Tibial nerve (tissue), 4 donors: ENCODE measurements at regions not wholly inside any gene's neighbourhood (a gene's known extent, or its start where the extent isn't known, plus 50 kb on each side); places are given as distances from the start of the nearest gene placed in this dataset.

Experiments
- DNase-seq, 2 donors: peaks; one replicate each; pipeline ENCODE4 v3.0.0-alpha.2; 2019; ENCODE audit warnings: low spot score in 2 of 2
- H3K27ac ChIP-seq, 4 donors: fragments of 200-600 bp; sonication (generic) in 3 of 4; one replicate each; pipeline ENCODE4 v1.5.1; 2017 to 2019; ENCODE audit warnings: mild to moderate bottlenecking in 1 of 4
- H3K27me3 ChIP-seq, 2 donors: fragments of 200-600 bp; sonication (generic) in 1 of 2; one replicate each; pipeline versions ENCODE4 v1.5.1 to v1.6.0; 2017 to 2019
- H3K36me3 ChIP-seq, 3 donors: fragments of 200-600 bp; sonication (generic); one replicate each; pipeline ENCODE4 v1.5.1; 2018 to 2019
- H3K4me1 ChIP-seq, 4 donors: fragments of 200-600 bp; sonication (generic) in 3 of 4; one replicate each; pipeline ENCODE4 v1.5.1; 2017 to 2019
- H3K4me3 ChIP-seq, 4 donors: fragments of 200-600 bp; sonication (generic) in 3 of 4; one replicate each; pipeline ENCODE4 v1.5.1; 2017 to 2019; ENCODE audit warnings: mild to moderate bottlenecking in 1 of 4, moderate library complexity in 1 of 4
- H3K9me3 ChIP-seq, 4 donors: fragments of 200-600 bp; sonication (generic) in 3 of 4; one replicate each; pipeline ENCODE4 v1.5.1; 2017 to 2019
- EP300 ChIP-seq, 2 donors: sonication (generic); formaldehyde crosslinking; IDR thresholded peaks; one replicate each; pipeline ENCODE4 v1.6.1; 2017; ENCODE audit warnings: antibody characterized with exemption in 2 of 2, mild to moderate bottlenecking in 1 of 2
- POLR2A ChIP-seq, 2 donors: fragments of 450-650 bp; IDR thresholded peaks; one replicate each; pipeline ENCODE4 v1.6.1; 2017; ENCODE audit warnings: antibody characterized with exemption in 2 of 2, mild to moderate bottlenecking in 2 of 2, moderate library complexity in 2 of 2
- WGBS, 2 donors: methylation state at CpG; one replicate each; pipeline ENCODE4 v1.1.5; 2018; 5-methylcytosine and 5-hydroxymethylcytosine counted together
- TF ChIP-seq, protein P1 (sequence below), 5 experiments: fragments of 200-600 bp in 3 of 5; fragments of 450-650 bp in 2 of 5; sonication (generic) in 3 of 5; IDR thresholded peaks; one replicate each; pipeline ENCODE4 v1.5.1; 2016 to 2019; ENCODE audit warnings: antibody characterized with exemption in 5 of 5, mild to moderate bottlenecking in 3 of 5, moderate library complexity in 2 of 5

DNA sequence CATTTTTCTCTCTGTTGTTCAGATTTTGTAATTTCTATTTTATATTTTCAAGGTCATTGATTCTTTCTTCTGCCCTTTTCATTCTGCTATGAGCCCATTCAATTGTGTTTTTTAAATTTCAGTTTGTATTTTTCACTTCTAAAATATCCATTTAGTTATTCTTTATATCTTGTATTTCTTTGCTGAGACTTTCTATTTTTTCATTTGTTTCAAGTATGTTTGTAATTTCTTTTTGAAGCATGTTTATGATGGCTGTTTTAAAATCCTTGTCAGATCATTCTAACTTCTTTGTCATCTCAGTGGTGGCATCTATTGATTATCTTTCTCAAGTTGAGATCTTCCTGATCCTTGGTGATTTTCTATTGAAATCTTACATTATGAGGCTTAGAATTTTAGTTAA lies 157.2 kb upstream of the USP9X start:
- H3K27me3 ChIP-seq: no peaks in the 10 kb centered on the region
- no peak overlapping the region for H3K27ac ChIP-seq
- H3K4me1 ChIP-seq: peaks cover 0 to 13% (median 0%) of the 10 kb centered on the region in 4 donors
- DNase-seq: no peak
- no peak for TF ChIP-seq POLR2A (IDR thresholded peaks at IDR 0.05)
- TF ChIP-seq EP300 (IDR thresholded peaks at IDR 0.05): no peak
- TF ChIP-seq, protein P1, sequence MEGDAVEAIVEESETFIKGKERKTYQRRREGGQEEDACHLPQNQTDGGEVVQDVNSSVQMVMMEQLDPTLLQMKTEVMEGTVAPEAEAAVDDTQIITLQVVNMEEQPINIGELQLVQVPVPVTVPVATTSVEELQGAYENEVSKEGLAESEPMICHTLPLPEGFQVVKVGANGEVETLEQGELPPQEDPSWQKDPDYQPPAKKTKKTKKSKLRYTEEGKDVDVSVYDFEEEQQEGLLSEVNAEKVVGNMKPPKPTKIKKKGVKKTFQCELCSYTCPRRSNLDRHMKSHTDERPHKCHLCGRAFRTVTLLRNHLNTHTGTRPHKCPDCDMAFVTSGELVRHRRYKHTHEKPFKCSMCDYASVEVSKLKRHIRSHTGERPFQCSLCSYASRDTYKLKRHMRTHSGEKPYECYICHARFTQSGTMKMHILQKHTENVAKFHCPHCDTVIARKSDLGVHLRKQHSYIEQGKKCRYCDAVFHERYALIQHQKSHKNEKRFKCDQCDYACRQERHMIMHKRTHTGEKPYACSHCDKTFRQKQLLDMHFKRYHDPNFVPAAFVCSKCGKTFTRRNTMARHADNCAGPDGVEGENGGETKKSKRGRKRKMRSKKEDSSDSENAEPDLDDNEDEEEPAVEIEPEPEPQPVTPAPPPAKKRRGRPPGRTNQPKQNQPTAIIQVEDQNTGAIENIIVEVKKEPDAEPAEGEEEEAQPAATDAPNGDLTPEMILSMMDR (IDR thresholded peaks at IDR 0.05): no peak
- no peaks in the 10 kb centered on the region for H3K36me3 ChIP-seq
- no peak overlapping the region for H3K4me3 ChIP-seq
- H3K9me3 ChIP-seq: no peaks in the 10 kb centered on the region

DNA sequence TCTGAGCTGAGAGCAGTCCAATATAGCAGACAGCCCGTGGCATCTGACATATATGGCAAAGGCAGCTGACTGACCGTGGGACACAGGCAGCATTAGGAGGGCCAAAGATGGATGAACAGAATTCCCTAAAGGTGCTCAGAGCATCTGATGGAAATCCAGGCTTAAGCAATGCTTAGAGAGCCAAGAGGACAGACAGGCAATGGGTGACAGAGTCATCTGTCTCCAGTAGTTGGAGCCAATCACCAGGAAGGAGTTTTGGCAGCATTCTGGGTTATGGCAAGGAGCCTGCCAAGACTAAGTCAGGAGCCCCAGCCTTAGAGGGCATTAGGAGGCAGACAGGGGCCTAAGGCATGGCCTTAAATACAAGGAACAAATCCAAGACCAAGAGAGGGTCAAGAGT lies 153.3 kb upstream of the USP9X start:
- no peaks in the 10 kb centered on the region for H3K9me3 ChIP-seq
- no peak overlapping the region for H3K4me3 ChIP-seq
- H3K27me3 ChIP-seq: no peaks in the 10 kb centered on the region
- 78% methylated on average over 2 of the region's 2 CpGs; no CpG with 5 or more reads in 1 of the 2 donors for WGBS, 2 donors
- H3K36me3 ChIP-seq: no peaks in the 10 kb centered on the region
- H3K27ac ChIP-seq: peak overlapping the region in 3 of 4 donors; percentile 56 to 84 (median 78)
- H3K4me1 ChIP-seq: peaks cover 0 to 26% (median 0%) of the 10 kb centered on the region in 4 donors
- TF ChIP-seq, protein P1 (IDR thresholded peaks at IDR 0.05): no peak
- TF ChIP-seq POLR2A (IDR thresholded peaks at IDR 0.05) (no peak), EP300 (IDR thresholded peaks at IDR 0.05) (no peak)
- no peak for DNase-seq

DNA sequence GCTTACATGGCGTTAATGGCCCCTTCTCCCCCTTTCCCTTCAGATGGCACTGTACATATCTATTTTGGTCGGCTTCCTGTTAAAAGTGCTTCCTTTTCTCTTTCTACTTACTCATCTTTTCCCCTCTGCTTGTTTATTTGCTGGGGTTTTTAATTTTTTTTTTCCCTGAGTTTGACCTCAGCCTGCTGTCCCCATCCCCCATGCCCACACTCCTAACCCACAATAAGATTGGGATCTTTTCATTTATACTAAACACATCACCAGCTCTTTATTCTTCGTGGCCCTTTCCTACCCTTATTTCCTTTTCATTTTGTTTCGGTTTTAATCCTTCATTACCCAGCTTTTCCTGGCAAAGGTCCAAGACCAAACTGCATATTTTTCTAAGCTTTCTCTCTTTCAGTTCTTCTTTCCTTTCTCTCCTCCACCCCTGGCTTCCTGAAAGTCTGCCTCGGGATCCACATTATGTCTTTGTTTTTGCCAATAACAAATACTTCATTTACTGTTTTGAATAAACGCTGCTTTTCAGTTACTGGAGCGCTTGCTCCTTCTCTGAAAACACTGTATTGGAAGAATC lies 152.0 kb upstream of the USP9X start:
- H3K9me3 ChIP-seq: no peaks in the 10 kb centered on the region
- H3K4me3 ChIP-seq: peak overlapping the region; percentile 6 to 36 (median 16)
- no peaks in the 10 kb centered on the region for H3K27me3 ChIP-seq
- TF ChIP-seq EP300 (IDR thresholded peaks at IDR 0.05) (no peak), POLR2A (IDR thresholded peaks at IDR 0.05) (no peak)
- TF ChIP-seq, protein P1 (IDR thresholded peaks at IDR 0.05): no peak
- peak in 1 of 2 donors; percentile 33 for DNase-seq
- WGBS, 2 donors: 1 to 31% methylated on average over 7 of the region's 7 CpGs
- H3K4me1 ChIP-seq: peaks cover 0 to 26% (median 0%) of the 10 kb centered on the region in 4 donors
- H3K36me3 ChIP-seq: no peaks in the 10 kb centered on the region
- peak overlapping the region in 3 of 4 donors; percentile 56 to 84 (median 78) for H3K27ac ChIP-seq

DNA sequence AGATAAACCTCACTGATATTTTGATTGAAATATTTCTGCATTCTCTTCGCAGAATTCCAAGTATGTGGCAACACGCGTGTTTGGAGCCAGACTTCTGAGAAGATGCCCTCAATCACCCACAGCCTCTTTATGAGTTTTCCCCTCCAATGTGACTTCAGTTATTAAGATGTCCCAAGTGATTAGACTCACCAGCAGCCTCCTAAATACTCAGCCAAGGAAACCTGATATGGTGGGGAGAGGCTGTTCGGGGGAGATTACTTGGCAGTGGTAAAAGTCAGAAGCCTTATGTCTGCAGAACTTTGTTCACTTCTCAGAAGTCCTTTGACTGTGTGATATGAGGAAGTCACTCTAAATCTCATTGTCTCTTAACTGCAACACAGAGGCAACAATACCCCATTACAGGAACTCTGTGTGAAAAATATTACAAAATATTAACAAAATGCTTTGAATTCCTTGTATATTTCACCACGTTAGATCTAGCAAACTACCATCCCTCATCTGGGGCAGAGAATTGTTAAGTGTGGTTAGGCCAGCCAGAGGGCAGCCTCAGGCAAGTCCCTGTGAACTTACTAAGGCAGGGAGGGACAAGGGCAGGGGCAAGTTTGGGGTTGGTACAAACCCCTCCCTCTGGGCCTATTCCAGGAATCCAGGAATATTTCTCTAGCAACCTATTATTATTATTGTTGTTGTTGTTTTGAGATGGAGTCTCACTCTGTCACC lies 151.4 kb upstream of the USP9X start:
- Histone ChIP-seq H3K27me3 (no peaks in the 10 kb centered on the region), H3K4me3 (peak overlapping the region in 3 of 4 donors; percentile 14 to 36 (median 18)), H3K27ac (peak overlapping the region in 3 of 4 donors; percentile 56 to 84 (median 78)), H3K9me3 (no peaks in the 10 kb centered on the region), H3K4me1 (peaks cover 0 to 26% (median 0%) of the 10 kb centered on the region in 4 donors), H3K36me3 (no peaks in the 10 kb centered on the region)
- no peak for DNase-seq
- TF ChIP-seq EP300 (IDR thresholded peaks at IDR 0.05) (peak in 1 of 2 donors; percentile 19), POLR2A (IDR thresholded peaks at IDR 0.05) (no peak)
- WGBS, 2 donors: 1 to 38% methylated on average over 5 of the region's 5 CpGs

DNA sequence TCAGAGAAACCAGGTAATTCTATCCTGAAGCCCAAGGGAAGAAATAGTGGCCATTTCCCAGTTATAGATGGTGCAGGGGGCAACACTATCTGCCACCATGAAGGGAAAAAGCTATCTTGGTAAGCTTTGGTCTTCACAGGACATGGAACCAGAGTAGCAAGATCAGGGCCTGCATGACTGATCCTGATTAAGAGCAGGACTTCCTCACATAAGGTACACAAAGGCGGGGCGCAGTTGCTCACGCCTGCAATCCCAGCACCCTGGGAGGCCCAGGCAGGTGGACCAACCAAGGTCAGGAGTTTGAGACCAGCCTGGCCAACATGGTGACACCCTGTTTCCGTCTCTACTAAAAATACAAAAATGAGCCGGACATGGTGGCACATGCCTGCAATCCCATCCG lies 148.4 kb upstream of the USP9X start:
- DNase-seq: no peak
- H3K27me3 ChIP-seq: no peaks in the 10 kb centered on the region
- H3K4me1 ChIP-seq: peaks cover 0 to 25% (median 0%) of the 10 kb centered on the region in 4 donors
- TF ChIP-seq POLR2A (IDR thresholded peaks at IDR 0.05) (no peak), EP300 (IDR thresholded peaks at IDR 0.05) (no peak)
- TF ChIP-seq, protein P1 (IDR thresholded peaks at IDR 0.05): no peak
- 95 to 100% methylated on average over 6 of the region's 6 CpGs for WGBS, 2 donors
- H3K4me3 ChIP-seq: no peak overlapping the region
- H3K36me3 ChIP-seq: no peaks in the 10 kb centered on the region
- no peaks in the 10 kb centered on the region for H3K9me3 ChIP-seq
- no peak overlapping the region for H3K27ac ChIP-seq
